Spleen (tissue), 7 donors: ENCODE measurements at regions not wholly inside any gene's neighbourhood (a gene's known extent, or its start where the extent isn't known, plus 50 kb on each side); places are given as distances from the start of the nearest gene placed in this dataset.

Source experiments
- POLR2A ChIP-seq, 3 donors: fragments of 450-650 bp; IDR thresholded peaks; one replicate each; pipeline ENCODE4 v1.5.1; 2017; ENCODE audit warnings: antibody characterized with exemption in 3 of 3, mild to moderate bottlenecking in 1 of 3
- POLR2AphosphoS5 ChIP-seq, 3 donors: sonication (generic); formaldehyde crosslinking; IDR thresholded peaks; one replicate each; pipeline ENCODE4 v1.5.1; 2017; ENCODE audit warnings: antibody characterized with exemption in 3 of 3
- TF ChIP-seq, protein P1 (sequence below), 11 experiments: fragments of 200-600 bp in 7 of 11; fragments of 450-650 bp in 4 of 11; sonication (generic) in 4 of 11; IDR thresholded peaks in 8 of 11; conservative IDR thresholded peaks in 3 of 11; 1 replicate in 7 of 11; 2 replicates in 4 of 11; pipeline versions ENCODE4 v1.4.0 to v1.8.0; 2016 to 2021; ENCODE audit warnings: antibody characterized with exemption in 11 of 11, inconsistent platforms in 4 of 11, mild to moderate bottlenecking in 1 of 11
- donor health status: DM: no; HTN: no; CAD: no; lungs with moderate emphysema.
- donor health status: DM: no; HTN: no; CAD: no.
- donor health status: DM: no; HTN: no; CAD: no.

DNA sequence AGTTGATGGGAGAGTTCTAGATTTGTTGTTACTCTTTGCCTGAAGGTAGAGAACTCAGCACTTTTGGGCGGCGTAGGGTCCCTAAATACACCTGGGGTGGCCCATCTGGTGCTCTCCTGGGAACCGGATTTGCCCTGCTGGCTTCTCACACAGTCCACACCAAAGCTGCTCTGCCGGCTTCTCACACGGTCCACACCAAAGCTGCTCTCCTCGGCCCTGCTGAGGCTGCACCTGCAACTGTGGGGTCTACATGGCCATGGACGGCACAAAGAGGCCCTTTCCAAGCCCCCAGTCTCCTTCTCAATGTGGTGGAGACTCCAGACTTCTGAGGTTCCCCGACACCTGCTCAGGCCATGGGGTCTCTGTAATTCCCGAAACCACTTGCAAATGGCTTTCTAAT, 124.8 kb upstream of the GPC1 start:
- no peak for TF ChIP-seq POLR2A (IDR thresholded peaks at IDR 0.05)
- TF ChIP-seq, protein P1, sequence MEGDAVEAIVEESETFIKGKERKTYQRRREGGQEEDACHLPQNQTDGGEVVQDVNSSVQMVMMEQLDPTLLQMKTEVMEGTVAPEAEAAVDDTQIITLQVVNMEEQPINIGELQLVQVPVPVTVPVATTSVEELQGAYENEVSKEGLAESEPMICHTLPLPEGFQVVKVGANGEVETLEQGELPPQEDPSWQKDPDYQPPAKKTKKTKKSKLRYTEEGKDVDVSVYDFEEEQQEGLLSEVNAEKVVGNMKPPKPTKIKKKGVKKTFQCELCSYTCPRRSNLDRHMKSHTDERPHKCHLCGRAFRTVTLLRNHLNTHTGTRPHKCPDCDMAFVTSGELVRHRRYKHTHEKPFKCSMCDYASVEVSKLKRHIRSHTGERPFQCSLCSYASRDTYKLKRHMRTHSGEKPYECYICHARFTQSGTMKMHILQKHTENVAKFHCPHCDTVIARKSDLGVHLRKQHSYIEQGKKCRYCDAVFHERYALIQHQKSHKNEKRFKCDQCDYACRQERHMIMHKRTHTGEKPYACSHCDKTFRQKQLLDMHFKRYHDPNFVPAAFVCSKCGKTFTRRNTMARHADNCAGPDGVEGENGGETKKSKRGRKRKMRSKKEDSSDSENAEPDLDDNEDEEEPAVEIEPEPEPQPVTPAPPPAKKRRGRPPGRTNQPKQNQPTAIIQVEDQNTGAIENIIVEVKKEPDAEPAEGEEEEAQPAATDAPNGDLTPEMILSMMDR (IDR thresholded peaks at IDR 0.05 in 8 of 11, conservative IDR thresholded peaks at IDR 0.05 in 3 of 11): no peak
- no peak for TF ChIP-seq POLR2AphosphoS5 (IDR thresholded peaks at IDR 0.05)
